Erythroblast (primary cell): ENCODE measurements at regions not wholly inside any gene's neighbourhood (a gene's known extent, or its start where the extent isn't known, plus 50 kb on each side); places are given as distances from the start of the nearest gene placed in this dataset.

ENCODE experiments used
- GATA1 ChIP-seq: IDR thresholded peaks from 2 replicates; pipeline ENCODE4 v1.6.1; 2011; ENCODE audit warnings: low read depth, mild to moderate bottlenecking, control low read depth, low read length, moderate library complexity
- POLR2A ChIP-seq: IDR thresholded peaks from 2 replicates; pipeline ENCODE4 v1.6.1; 2011; ENCODE audit warnings: mild to moderate bottlenecking, low read length

- TF ChIP-seq POLR2A (no peak), GATA1 (no peak)
These were observed 153.9 kb upstream of the LMO4 start for GRCh38 chr1:87174724-87175245.
